PFSK-1 (cell line): ENCODE measurements at regions not wholly inside any gene's neighbourhood (a gene's known extent, or its start where the extent isn't known, plus 50 kb on each side); places are given as distances from the start of the nearest gene placed in this dataset.

Source experiments
- FOXP2 ChIP-seq: optimal IDR thresholded peaks from 2 replicates; pipeline ENCODE3; 2011; ENCODE audit warnings: borderline replicate concordance, control low read depth, inconsistent platforms; ENCODE audit not compliant: insufficient read depth; ENCODE audit errors: extremely low read length, extremely low read depth
- POLR2AphosphoS5 ChIP-seq: IDR thresholded peaks from 2 replicates; pipeline ENCODE4 v1.6.1; 2012; ENCODE audit warnings: low read depth, mild to moderate bottlenecking, control low read depth, low read length, moderate library complexity
- SIN3A ChIP-seq: IDR thresholded peaks from 2 replicates; pipeline ENCODE4 v1.6.1; 2012; ENCODE audit warnings: mild to moderate bottlenecking, low read length, moderate library complexity, borderline replicate concordance; ENCODE audit not compliant: insufficient read depth
- TAF1 ChIP-seq: IDR thresholded peaks from 2 replicates; pipeline ENCODE4 v1.6.1; 2012; ENCODE audit warnings: low read length, control low read depth, borderline replicate concordance; ENCODE audit not compliant: insufficient read depth
- TF ChIP-seq, protein P1 (sequence below), 2 experiments: IDR thresholded peaks; 2 replicates each; pipeline versions ENCODE4 v1.6.1 to v1.8.0; 2011 to 2012; ENCODE audit warnings: low read depth in 2 of 2, low read length in 2 of 2, control low read depth in 1 of 2, inconsistent platforms in 1 of 2, mild to moderate bottlenecking in 1 of 2, moderate library complexity in 1 of 2; ENCODE audit not compliant: insufficient read depth in 1 of 2

- TF ChIP-seq FOXP2 = no peak
- no peak for TF ChIP-seq TAF1
- TF ChIP-seq, protein P1, sequence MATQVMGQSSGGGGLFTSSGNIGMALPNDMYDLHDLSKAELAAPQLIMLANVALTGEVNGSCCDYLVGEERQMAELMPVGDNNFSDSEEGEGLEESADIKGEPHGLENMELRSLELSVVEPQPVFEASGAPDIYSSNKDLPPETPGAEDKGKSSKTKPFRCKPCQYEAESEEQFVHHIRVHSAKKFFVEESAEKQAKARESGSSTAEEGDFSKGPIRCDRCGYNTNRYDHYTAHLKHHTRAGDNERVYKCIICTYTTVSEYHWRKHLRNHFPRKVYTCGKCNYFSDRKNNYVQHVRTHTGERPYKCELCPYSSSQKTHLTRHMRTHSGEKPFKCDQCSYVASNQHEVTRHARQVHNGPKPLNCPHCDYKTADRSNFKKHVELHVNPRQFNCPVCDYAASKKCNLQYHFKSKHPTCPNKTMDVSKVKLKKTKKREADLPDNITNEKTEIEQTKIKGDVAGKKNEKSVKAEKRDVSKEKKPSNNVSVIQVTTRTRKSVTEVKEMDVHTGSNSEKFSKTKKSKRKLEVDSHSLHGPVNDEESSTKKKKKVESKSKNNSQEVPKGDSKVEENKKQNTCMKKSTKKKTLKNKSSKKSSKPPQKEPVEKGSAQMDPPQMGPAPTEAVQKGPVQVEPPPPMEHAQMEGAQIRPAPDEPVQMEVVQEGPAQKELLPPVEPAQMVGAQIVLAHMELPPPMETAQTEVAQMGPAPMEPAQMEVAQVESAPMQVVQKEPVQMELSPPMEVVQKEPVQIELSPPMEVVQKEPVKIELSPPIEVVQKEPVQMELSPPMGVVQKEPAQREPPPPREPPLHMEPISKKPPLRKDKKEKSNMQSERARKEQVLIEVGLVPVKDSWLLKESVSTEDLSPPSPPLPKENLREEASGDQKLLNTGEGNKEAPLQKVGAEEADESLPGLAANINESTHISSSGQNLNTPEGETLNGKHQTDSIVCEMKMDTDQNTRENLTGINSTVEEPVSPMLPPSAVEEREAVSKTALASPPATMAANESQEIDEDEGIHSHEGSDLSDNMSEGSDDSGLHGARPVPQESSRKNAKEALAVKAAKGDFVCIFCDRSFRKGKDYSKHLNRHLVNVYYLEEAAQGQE (IDR thresholded peaks at IDR 0.05; ENCODE audit: insufficient read depth in 1 of 2, low read depth in 2 of 2, low read length in 2 of 2) = no peak
- TF ChIP-seq SIN3A = no peak
- TF ChIP-seq POLR2AphosphoS5 = no peak
These were observed 337.1 kb upstream of the FOXK1 start for GRCh38 chr7:4345004-4345403.

GRCh38 chr7:4352069-4352468 is 330.0 kb upstream of the FOXK1 start:
- TF ChIP-seq, protein P1 (IDR thresholded peaks at IDR 0.05; ENCODE audit: insufficient read depth in 1 of 2, low read depth in 2 of 2, low read length in 2 of 2) = no peak
- TF ChIP-seq TAF1 (no peak), SIN3A (no peak), FOXP2 (no peak), POLR2AphosphoS5 (no peak)

DNA sequence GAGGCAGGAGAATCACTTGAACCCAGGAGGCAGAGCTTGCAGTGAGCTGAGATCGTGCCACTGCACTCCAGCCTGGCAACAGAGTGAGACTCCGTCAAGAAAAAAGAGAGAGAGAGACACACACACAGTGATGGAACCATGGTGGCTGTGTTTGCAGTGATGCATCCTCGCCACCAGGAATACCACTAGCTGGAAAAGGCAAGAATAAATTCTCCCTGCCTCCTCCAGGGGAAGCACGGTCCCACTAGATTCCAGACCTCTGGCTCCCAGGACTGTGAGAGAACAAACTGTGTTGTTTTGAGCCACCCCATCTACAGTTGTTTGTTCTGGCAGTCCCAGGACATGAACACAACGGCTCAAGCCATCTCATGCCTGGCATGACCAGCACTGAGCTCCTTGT is 320.3 kb upstream of the FOXK1 start:
- no peak for TF ChIP-seq FOXP2
- TF ChIP-seq SIN3A = no peak
- TF ChIP-seq TAF1 = no peak
- no peak for TF ChIP-seq POLR2AphosphoS5

- TF ChIP-seq FOXP2 (no peak), SIN3A (no peak), POLR2AphosphoS5 (no peak), TAF1 (no peak)
- TF ChIP-seq, protein P1 (IDR thresholded peaks at IDR 0.05; ENCODE audit: insufficient read depth in 1 of 2, low read depth in 2 of 2, low read length in 2 of 2) = no peak
These were observed 298.5 kb upstream of the FOXK1 start for GRCh38 chr7:4383584-4383983.

- TF ChIP-seq, protein P1 (IDR thresholded peaks at IDR 0.05; ENCODE audit: insufficient read depth in 1 of 2, low read depth in 2 of 2, low read length in 2 of 2) = no peak
- no peak for TF ChIP-seq SIN3A
- no peak for TF ChIP-seq FOXP2
These were observed 295.9 kb upstream of the FOXK1 start for GRCh38 chr7:4386190-4386589.
